IMR-90 (cell line): ENCODE measurements at regions not wholly inside any gene's neighbourhood (a gene's known extent, or its start where the extent isn't known, plus 50 kb on each side); places are given as distances from the start of the nearest gene placed in this dataset.

Source experiments
- ATAC-seq: fragments of 200-7000 bp; cut with Tn5 transposase; 2 replicates; pipeline ENCODE4 v1.9.1; 2020; ENCODE audit warnings: low read depth, mild to moderate bottlenecking, moderate library complexity
- BruUV-seq: library from RNA; stranded (reverse); fragments of 400-500 nt; replicated peaks from 2 replicates; lab custom pipeline; 2021; lab: Mats Ljungman, UMichigan
- CTCF ChIA-PET: fragments of 300-600 bp; formaldehyde crosslinking; extraction: SDS; loops from one replicate; lab custom pipeline; 2021; ENCODE audit warnings: antibody characterized with exemption; lab: Yijun Ruan, JAX
- POLR2A ChIA-PET: fragments of 300-600 bp; sonication (Branson Sonifier 250); formaldehyde crosslinking; loops from one replicate; lab custom pipeline; 2022; ENCODE audit warnings: antibody characterized with exemption; ENCODE audit not compliant: unreplicated experiment; lab: Charles Lee
- DNase-seq: peaks from one replicate; pipeline ENCODE4 v3.0.0; 2013
- H2AFZ ChIP-seq: replicated peaks from 2 replicates; pipeline ENCODE3; 2013; ENCODE audit warnings: low read length, mild to moderate bottlenecking; ENCODE audit not compliant: poor library complexity
- H2AK5ac ChIP-seq: 2 replicates; pipeline ENCODE4 v1.6.1; 2013; ENCODE audit warnings: low read depth, low read length, inconsistent platforms
- H2AK9ac ChIP-seq: replicated peaks from 2 replicates; pipeline ENCODE3; 2013; ENCODE audit warnings: mild to moderate bottlenecking, low read depth, low read length, moderate library complexity; ENCODE audit not compliant: poor library complexity
- H2BK120ac ChIP-seq: 2 replicates; pipeline ENCODE4 v1.6.1; 2013; ENCODE audit warnings: low read depth, low read length, inconsistent platforms
- H2BK15ac ChIP-seq: 3 replicates; pipeline ENCODE4 v1.6.1; 2013; ENCODE audit warnings: low read depth, low read length, inconsistent platforms
- H2BK20ac ChIP-seq: 2 replicates; pipeline ENCODE4 v1.6.1; 2013; ENCODE audit warnings: low read depth, mild to moderate bottlenecking, inconsistent platforms, low read length, moderate library complexity
- H2BK5ac ChIP-seq: 2 replicates; pipeline ENCODE4 v1.6.1; 2013; ENCODE audit warnings: mild to moderate bottlenecking, low read depth, low read length, inconsistent platforms; ENCODE audit not compliant: poor library complexity, severe bottlenecking
- H3K14ac ChIP-seq: replicated peaks from 2 replicates; pipeline ENCODE4 v1.6.1; 2013; ENCODE audit warnings: low read depth, low read length, inconsistent platforms
- H3K18ac ChIP-seq: 2 replicates; pipeline ENCODE4 v1.6.1; 2013; ENCODE audit warnings: low read depth, low read length, control low read depth
- H3K23ac ChIP-seq: 2 replicates; pipeline ENCODE4 v1.6.1; 2013; ENCODE audit warnings: low read depth, low read length, inconsistent platforms
- H3K27ac ChIP-seq: 2 replicates; pipeline ENCODE4 v1.5.1; 2013; ENCODE audit warnings: mild to moderate bottlenecking, control low read depth, low read length; ENCODE audit not compliant: insufficient read depth
- H3K27me3 ChIP-seq: 2 replicates; pipeline ENCODE4 v1.6.1; 2013; ENCODE audit warnings: low read length; ENCODE audit not compliant: control insufficient read depth, insufficient read depth
- H3K36me3 ChIP-seq: 2 replicates; pipeline ENCODE4 v1.6.1; 2013; ENCODE audit warnings: low read length, mixed read lengths; ENCODE audit not compliant: control insufficient read depth, insufficient read depth
- H3K4ac ChIP-seq: 2 replicates; pipeline ENCODE4 v1.6.1; 2013; ENCODE audit warnings: low read depth, low read length, inconsistent platforms
- H3K4me1 ChIP-seq: 2 replicates; pipeline ENCODE4 v1.6.1; 2013; ENCODE audit warnings: low read length, mixed read lengths; ENCODE audit not compliant: control insufficient read depth, insufficient read depth
- H3K4me2 ChIP-seq: 2 replicates; pipeline ENCODE4 v1.6.1; 2013; ENCODE audit warnings: low read depth, mild to moderate bottlenecking, control low read depth, low read length, moderate library complexity
- H3K4me3 ChIP-seq: 2 replicates; pipeline ENCODE4 v1.5.1; 2013; ENCODE audit warnings: low read depth, mild to moderate bottlenecking, control low read depth, low read length, moderate library complexity; ENCODE audit not compliant: insufficient read depth
- H3K56ac ChIP-seq: 2 replicates; pipeline ENCODE4 v1.6.1; 2013; ENCODE audit warnings: low read length, inconsistent platforms; ENCODE audit not compliant: insufficient read depth; ENCODE audit errors: extremely low read depth
- H3K79me1 ChIP-seq, 2 experiments: 2 replicates each; pipeline ENCODE4 v1.6.1; 2013; ENCODE audit warnings: low read length in 2 of 2, inconsistent platforms in 1 of 2, low read depth in 1 of 2
- H3K9ac ChIP-seq: 2 replicates; pipeline ENCODE4 v1.6.1; 2013; ENCODE audit warnings: low read depth, low read length, control low read depth
- H3K9me1 ChIP-seq: 2 replicates; pipeline ENCODE4 v1.6.1; 2013; ENCODE audit warnings: low read length, inconsistent platforms; ENCODE audit not compliant: insufficient read depth
- H3K9me3 ChIP-seq: 2 replicates; pipeline ENCODE4 v1.6.1; 2013; ENCODE audit warnings: low read length; ENCODE audit not compliant: control insufficient read depth, insufficient read depth
- H4K20me1 ChIP-seq: 2 replicates; pipeline ENCODE4 v1.6.1; 2013; ENCODE audit warnings: low read length, inconsistent platforms; ENCODE audit not compliant: insufficient read depth
- H4K5ac ChIP-seq: 2 replicates; pipeline ENCODE4 v1.6.1; 2013; ENCODE audit warnings: mild to moderate bottlenecking, low read depth, low read length, control low read depth
- H4K8ac ChIP-seq, 2 experiments: 2 replicates each; pipeline ENCODE4 v1.6.1; 2013; ENCODE audit warnings: low read depth in 2 of 2, low read length in 2 of 2, control low read depth in 1 of 2, inconsistent platforms in 1 of 2
- H4K91ac ChIP-seq: 2 replicates; pipeline ENCODE4 v1.6.1; 2013; ENCODE audit warnings: low read depth, low read length, inconsistent platforms; ENCODE audit not compliant: insufficient read depth
- BHLHE40 ChIP-seq: fragments of 150-350 bp; IDR thresholded peaks from 2 replicates; pipeline ENCODE4 v1.6.1; 2016; ENCODE audit warnings: mild to moderate bottlenecking, low read depth, low read length
- CEBPB ChIP-seq: IDR thresholded peaks from 2 replicates; pipeline ENCODE4 v1.6.1; 2012; ENCODE audit warnings: low read depth, low read length, improper control_type of control experiment
- CHD1 ChIP-seq: IDR thresholded peaks from 2 replicates; pipeline ENCODE4 v1.6.1; 2012; ENCODE audit warnings: low read depth, low read length, improper control_type of control experiment
- CTCF ChIP-seq: conservative IDR thresholded peaks from 2 replicates; pipeline ENCODE4 v1.5.1; 2012; ENCODE audit warnings: mild to moderate bottlenecking, low read depth, low read length, improper control_type of control experiment
- ELK1 ChIP-seq: fragments of 150-350 bp; IDR thresholded peaks from 2 replicates; pipeline ENCODE4 v1.6.1; 2016; ENCODE audit warnings: low read depth, mild to moderate bottlenecking, low read length, moderate library complexity, borderline replicate concordance
- FOS ChIP-seq: fragments of 150-350 bp; IDR thresholded peaks from 2 replicates; pipeline ENCODE4 v1.6.1; 2016; ENCODE audit warnings: low read depth, low read length
- MAFK ChIP-seq: IDR thresholded peaks from 2 replicates; pipeline ENCODE4 v1.6.1; 2012; ENCODE audit warnings: low read depth, low read length, improper control_type of control experiment
- MAZ ChIP-seq: IDR thresholded peaks from 2 replicates; pipeline ENCODE4 v1.6.1; 2012; ENCODE audit warnings: low read depth, mild to moderate bottlenecking, low read length, improper control_type of control experiment, moderate library complexity, borderline replicate concordance
- MXI1 ChIP-seq: IDR thresholded peaks from 2 replicates; pipeline ENCODE4 v1.6.1; 2012; ENCODE audit warnings: low read depth, mild to moderate bottlenecking, low read length, moderate library complexity, borderline replicate concordance
- NFE2L2 ChIP-seq: fragments of 150-350 bp; IDR thresholded peaks from 2 replicates; pipeline ENCODE4 v1.6.1; 2016; ENCODE audit warnings: low read depth, mild to moderate bottlenecking, low read length
- POLR2A ChIP-seq: IDR thresholded peaks from 2 replicates; pipeline ENCODE4 v1.6.1; 2012; ENCODE audit warnings: mild to moderate bottlenecking, low read depth, low read length
- RAD21 ChIP-seq: IDR thresholded peaks from 2 replicates; pipeline ENCODE4 v1.6.1; 2012; ENCODE audit warnings: low read length, improper control_type of control experiment
- RCOR1 ChIP-seq: IDR thresholded peaks from 2 replicates; pipeline ENCODE4 v1.6.1; 2012; ENCODE audit warnings: mild to moderate bottlenecking, low read length, improper control_type of control experiment; ENCODE audit not compliant: insufficient replicate concordance
- RFX5 ChIP-seq: IDR thresholded peaks from 2 replicates; pipeline ENCODE4 v1.8.0; 2012; ENCODE audit warnings: low read depth, mild to moderate bottlenecking, low read length, moderate library complexity
- SMC3 ChIP-seq: fragments of 150-350 bp; IDR thresholded peaks from 2 replicates; pipeline ENCODE4 v1.6.1; 2016; ENCODE audit warnings: low read depth, mild to moderate bottlenecking, antibody characterized with exemption, low read length, moderate library complexity
- USF2 ChIP-seq: fragments of 150-350 bp; IDR thresholded peaks from 2 replicates; pipeline ENCODE4 v1.6.1; 2017; ENCODE audit warnings: mild to moderate bottlenecking, antibody characterized with exemption, low read length, low read depth
- WGBS, 2 experiments: methylation state at CpG; one replicate each; pipeline versions ENCODE4 v1.1.5 to v1.1.7; 2013; ENCODE audit warnings: missing lambda C conversion rate in 2 of 2; ENCODE audit not compliant: insufficient read length in 1 of 2; ENCODE audit errors: extremely low coverage in 2 of 2; 5-methylcytosine and 5-hydroxymethylcytosine counted together
- dilution Hi-C: fragments of 300-500 bp; cut with HindIII; formaldehyde crosslinking; loops from one replicate; pipeline ENCODE4 v1.14.3; 2018; ENCODE audit warnings: low sequenced_read_pairs; ENCODE audit not compliant: unreplicated experiment
- in situ Hi-C: fragments of 300-500 bp; cut with MboI; formaldehyde crosslinking; loops from 3 replicates; pipeline ENCODE4 v1.14.3; 2019; ENCODE audit warnings: low sequenced_read_pairs, inconsistent platforms, mixed read lengths
- intact Hi-C: fragments of 100-400 bp; cut with micrococcal nuclease; formaldehyde crosslinking; loops from 2 replicates; pipeline ENCODE4 v1.10.0; 2022

- Histone ChIP-seq H3K14ac (no peak overlapping the region), H3K36me3 (no peaks in the 10 kb centered on the region), H3K27me3 (no peaks in the 10 kb centered on the region), H3K4ac (no peak overlapping the region), H3K9ac (no peak overlapping the region), H3K79me1 (no peaks in the 10 kb centered on the region), H4K91ac (no peak overlapping the region), H4K20me1 (no peaks in the 10 kb centered on the region), H3K18ac (no peak overlapping the region), H3K9me1 (no peaks in the 10 kb centered on the region), H4K5ac (no peak overlapping the region), H3K23ac (no peak overlapping the region), H2BK20ac (no peak overlapping the region), H3K56ac (no peak overlapping the region), H3K4me3 (no peak overlapping the region), H3K4me1 (no peaks in the 10 kb centered on the region), H2AFZ (no peak overlapping the region), H3K4me2 (no peak overlapping the region), H2BK120ac (no peak overlapping the region), H3K9me3 (no peaks in the 10 kb centered on the region), H2AK9ac (no peak overlapping the region), H2BK5ac (no peak overlapping the region), H2BK15ac (no peak overlapping the region), H4K8ac (no peak overlapping the region), H2AK5ac (no peak overlapping the region), H3K27ac (no peak overlapping the region)
- BruUV-seq, result no TSS peak
- WGBS, 2 experiments, result no CpG with 5 or more reads among the region's 4 CpGs
- ATAC-seq, result no peak
- in situ Hi-C loops, result no loop called here
- ChIA-PET CTCF (no interaction called here), POLR2A (no interaction called here)
- dilution Hi-C loops, result no loop called here
- DNase-seq, result no peak
- intact Hi-C loops, result no loop called here
- TF ChIP-seq FOS, result no peak
- TF ChIP-seq RAD21, result no peak
- TF ChIP-seq CTCF, result no peak
- no peak for TF ChIP-seq CEBPB
- no peak for TF ChIP-seq CHD1
- TF ChIP-seq NFE2L2, result no peak
- no peak for TF ChIP-seq RCOR1
- TF ChIP-seq POLR2A, result no peak
- no peak for TF ChIP-seq BHLHE40
- no peak for TF ChIP-seq MAFK
- no peak for TF ChIP-seq SMC3
- no peak for TF ChIP-seq MXI1
- no peak for TF ChIP-seq USF2
- TF ChIP-seq ELK1, result no peak
- TF ChIP-seq MAZ, result no peak
- TF ChIP-seq RFX5, result no peak
Measured at GRCh38 chr9:15033316-15033715, 123.1 kb upstream of the FREM1 start.
